GM21381 (cell line): ENCODE measurements at regions not wholly inside any gene's neighbourhood (a gene's known extent, or its start where the extent isn't known, plus 50 kb on each side); places are given as distances from the start of the nearest gene placed in this dataset.
"Not testable (repeated sequence)": the region's sequence is repeated elsewhere in the genome, so short reads cannot be mapped to it uniquely, and the experiment has no call there.

ENCODE experiments used
- ATAC-seq: cut with Tn5 transposase; IDR thresholded peaks from one replicate; pipeline ENCODE4 v1.9.1; 2021; ENCODE audit warnings: mild to moderate bottlenecking, moderate library complexity; ENCODE audit not compliant: unreplicated experiment

GRCh38 chr18:22691946-22692710, 241.0 kb upstream of the RBBP8 start:
- ATAC-seq = no peak

- no peak for ATAC-seq
These were observed 238.2 kb upstream of the RBBP8 start for GRCh38 chr18:22694954-22695353.

DNA sequence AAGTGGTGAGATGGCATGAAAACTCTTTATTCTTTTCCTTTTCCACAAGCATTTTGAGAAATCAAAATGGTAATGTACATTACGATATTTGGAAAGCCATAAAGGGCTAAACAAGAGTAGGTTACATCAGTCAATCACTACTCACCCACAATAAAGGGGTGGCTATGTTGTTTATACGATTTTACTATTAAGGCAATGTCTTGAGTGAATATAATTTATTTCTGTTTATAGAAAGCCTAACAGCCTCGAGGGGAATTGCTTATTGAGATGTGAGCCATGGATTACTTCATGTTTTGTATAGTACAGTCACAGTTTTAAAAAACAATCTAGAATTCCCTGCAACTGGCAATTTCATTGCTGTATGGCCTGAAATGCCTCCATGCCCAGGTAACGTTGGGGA, 237.5 kb upstream of the RBBP8 start:
- no peak for ATAC-seq

- no peak for ATAC-seq
These were observed 235.6 kb upstream of the RBBP8 start for GRCh38 chr18:22697561-22697960.

- ATAC-seq = no peak
These were observed 234.4 kb upstream of the RBBP8 start for GRCh38 chr18:22698711-22699110.

GRCh38 chr18:22699629-22700028, 233.5 kb upstream of the RBBP8 start:
- no peak for ATAC-seq

GRCh38 chr18:22700920-22701319, 232.2 kb upstream of the RBBP8 start:
- ATAC-seq = no peak

DNA sequence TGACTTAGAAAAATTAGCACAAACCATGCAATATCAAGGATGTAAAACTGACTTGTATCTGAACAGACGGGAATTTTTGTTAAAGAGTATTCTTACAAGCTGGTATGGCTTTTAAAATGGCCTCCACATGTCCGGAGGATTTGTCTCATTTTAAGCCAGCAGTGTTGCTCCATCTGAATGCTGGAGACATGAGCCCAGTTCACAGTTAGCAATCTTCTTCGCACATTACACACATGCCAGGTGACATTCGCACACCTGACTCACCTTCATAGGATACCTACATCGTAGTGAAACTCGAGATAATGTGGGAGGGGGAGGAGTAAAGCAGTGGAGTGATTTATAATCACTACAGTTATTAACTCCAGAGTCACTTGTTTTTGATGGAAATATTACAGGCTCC, 231.8 kb upstream of the RBBP8 start:
- no peak for ATAC-seq

- ATAC-seq = no peak
These were observed 231.3 kb upstream of the RBBP8 start for GRCh38 chr18:22701795-22702194.

- ATAC-seq = no peak
These were observed 230.3 kb upstream of the RBBP8 start for GRCh38 chr18:22702806-22703205.

- ATAC-seq = peak; percentile 69
These were observed 229.1 kb upstream of the RBBP8 start for GRCh38 chr18:22703883-22704585.

DNA sequence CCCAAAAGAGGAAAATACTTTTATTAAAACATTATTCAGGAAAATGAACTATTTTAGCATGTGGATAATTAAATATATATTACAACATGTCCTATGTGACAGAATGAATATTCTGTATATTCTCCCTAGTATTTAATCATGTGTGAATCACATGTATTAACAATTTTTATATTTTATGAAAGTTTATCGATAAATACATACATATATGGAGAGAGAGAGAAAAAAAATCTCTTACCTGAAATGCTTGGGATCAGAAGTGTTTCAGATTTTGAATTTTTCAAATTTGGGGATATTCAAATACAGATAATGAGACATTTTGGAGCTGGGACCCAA, 228.6 kb upstream of the RBBP8 start:
- ATAC-seq = no peak

DNA sequence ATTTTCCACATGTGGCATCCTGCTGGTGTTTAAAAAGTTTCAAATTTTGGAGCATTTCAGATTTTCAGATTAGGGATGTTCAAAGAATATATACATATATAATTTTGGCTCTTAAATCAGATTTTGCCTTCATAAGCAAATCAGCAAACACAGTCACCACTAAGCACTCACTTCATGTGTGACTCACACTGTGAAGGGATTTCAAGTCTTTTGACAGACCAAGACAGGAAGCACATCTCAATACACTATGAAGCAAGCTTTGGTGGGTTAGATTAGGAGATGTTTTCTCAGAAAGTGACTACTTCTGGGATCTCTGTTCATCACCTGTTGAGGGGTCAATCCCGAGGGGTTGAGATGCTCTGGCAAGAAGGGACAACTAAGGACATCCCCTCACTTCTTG, 227.8 kb upstream of the RBBP8 start:
- ATAC-seq = no peak

GRCh38 chr18:22706025-22706424, 227.1 kb upstream of the RBBP8 start:
- ATAC-seq = not testable (repeated sequence)

- no peak for ATAC-seq
These were observed 223.7 kb upstream of the RBBP8 start for GRCh38 chr18:22709288-22710060.

DNA sequence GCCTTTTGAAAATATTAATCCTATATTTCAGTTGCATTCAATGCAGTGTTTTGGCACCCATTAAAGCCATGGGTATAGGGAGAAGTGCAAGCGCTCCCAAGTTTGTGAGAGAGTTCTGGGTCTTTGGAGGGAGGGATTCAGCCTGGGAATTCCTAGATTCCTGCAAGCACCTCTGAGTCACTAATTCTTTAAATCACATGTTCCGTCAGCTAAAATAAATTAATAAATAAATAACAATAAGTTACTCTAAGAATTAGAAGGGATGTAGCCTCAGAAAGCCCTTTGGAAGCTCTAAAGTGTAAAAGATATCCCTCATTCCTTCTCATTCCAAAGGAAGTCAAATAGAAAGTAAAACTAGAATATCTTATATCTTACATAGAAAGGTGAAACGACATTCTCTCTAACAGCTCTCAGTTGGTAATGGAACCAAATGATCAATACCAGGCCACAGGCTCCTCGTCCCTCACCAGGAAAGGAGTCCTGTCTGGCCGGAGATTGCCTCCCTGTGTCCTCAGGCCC, 222.4 kb upstream of the RBBP8 start:
- ATAC-seq = no peak

GRCh38 chr18:22711192-22711685, 221.9 kb upstream of the RBBP8 start:
- ATAC-seq = no peak

DNA sequence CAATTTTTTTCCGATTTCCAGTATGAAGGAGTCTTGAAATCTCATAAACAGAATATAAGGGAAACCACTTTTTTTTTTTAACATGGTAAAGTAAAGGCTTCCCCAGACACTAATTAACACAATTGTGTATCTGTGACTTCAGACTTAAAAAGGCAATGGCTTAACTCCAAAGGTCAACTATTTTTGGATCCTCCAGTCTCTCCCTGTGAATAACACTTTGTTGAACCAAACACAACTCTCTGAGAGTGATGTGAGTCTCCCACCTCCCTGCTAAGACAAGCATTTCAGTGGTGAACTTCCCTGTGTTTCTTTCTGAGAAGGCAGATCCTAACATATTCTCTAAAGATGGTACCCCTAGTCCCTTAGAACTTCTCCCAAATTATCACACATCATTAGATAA, 219.6 kb upstream of the RBBP8 start:
- no peak for ATAC-seq

GRCh38 chr18:22717536-22717935, 215.6 kb upstream of the RBBP8 start:
- not testable (repeated sequence) for ATAC-seq

GRCh38 chr18:22723221-22723620, 209.9 kb upstream of the RBBP8 start:
- ATAC-seq = no peak

- ATAC-seq = no peak
These were observed 209.4 kb upstream of the RBBP8 start for GRCh38 chr18:22723773-22724172.
